ENCODE measurements at regions not wholly inside any gene's neighbourhood (a gene's known extent, or its start where the extent isn't known, plus 50 kb on each side); places are given as distances from the start of the nearest gene placed in this dataset.

DNA sequence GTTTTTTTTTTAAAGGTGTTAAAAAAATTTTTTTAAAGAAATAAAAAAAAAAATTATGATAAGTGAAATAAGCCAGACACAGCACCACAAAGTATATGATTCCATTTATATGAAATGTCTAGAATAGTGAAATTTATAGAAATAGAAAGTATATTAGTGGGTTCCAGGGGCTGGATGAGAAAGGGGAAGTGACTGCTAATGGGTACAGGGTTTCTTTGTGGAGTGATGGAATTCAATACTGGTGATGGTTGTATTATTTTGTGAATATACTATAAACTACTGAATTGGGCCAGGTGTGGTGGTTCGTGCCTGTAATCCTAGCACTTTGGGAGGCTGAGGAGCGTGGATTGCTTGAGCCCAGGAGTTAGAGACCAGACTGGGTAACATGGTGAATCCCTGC lies 82.2 kb downstream of the KBTBD2 start:
- TF ChIP-seq POLR2A (IDR thresholded peaks at IDR 0.05; ENCODE audit: low read length) (no peak), GATA1 (IDR thresholded peaks at IDR 0.05; ENCODE audit: low read depth, low read length) (no peak)

Measured in erythroblast (primary cell).